OCI-LY1 (cell line): ENCODE measurements at regions not wholly inside any gene's neighbourhood (a gene's known extent, or its start where the extent isn't known, plus 50 kb on each side); places are given as distances from the start of the nearest gene placed in this dataset.

Source experiments
- H2AFZ ChIP-seq: fragments of 200-600 bp; sonication (generic), shearing (Covaris generic); 2 replicates; pipeline ENCODE4 v1.6.0; 2014; ENCODE audit warnings: antibody characterized with exemption, mild to moderate bottlenecking, low read length
- H3F3A ChIP-seq: fragments of 200-600 bp; sonication (generic), shearing (Covaris generic); 2 replicates; pipeline ENCODE4 v1.6.0; 2014; ENCODE audit warnings: mild to moderate bottlenecking, antibody characterized with exemption, low read length, moderate library complexity; ENCODE audit not compliant: insufficient read depth
- H3K27ac ChIP-seq: fragments of 200-600 bp; sonication (generic); 2 replicates; pipeline ENCODE4 v1.5.1; 2014; ENCODE audit warnings: low read length, mixed run types, mild to moderate bottlenecking, low read depth; ENCODE audit not compliant: poor library complexity, severe bottlenecking
- H3K27me3 ChIP-seq: fragments of 200-600 bp; sonication (generic); 2 replicates; pipeline ENCODE4 v1.6.0; 2014; ENCODE audit warnings: antibody characterized with exemption, mild to moderate bottlenecking, low read length, moderate library complexity; ENCODE audit not compliant: insufficient read depth
- H3K36me3 ChIP-seq: fragments of 200-600 bp; sonication (generic); 2 replicates; pipeline ENCODE4 v1.6.1; 2014; ENCODE audit warnings: mild to moderate bottlenecking, antibody characterized with exemption, low read length, moderate library complexity, mixed read lengths; ENCODE audit not compliant: insufficient read depth
- H3K4me1 ChIP-seq: fragments of 200-600 bp; sonication (generic); 2 replicates; pipeline ENCODE4 v1.5.1; 2014; ENCODE audit warnings: mild to moderate bottlenecking, low read length, moderate library complexity; ENCODE audit not compliant: insufficient read depth, severe bottlenecking
- H3K4me2 ChIP-seq: fragments of 200-600 bp; sonication (generic), shearing (Covaris generic); 2 replicates; pipeline ENCODE4 v1.6.1; 2014; ENCODE audit warnings: low read length
- H3K4me3 ChIP-seq: fragments of 200-600 bp; sonication (generic); 2 replicates; pipeline ENCODE4 v1.5.1; 2014; ENCODE audit warnings: low read length, low read depth, mild to moderate bottlenecking, mixed read lengths; ENCODE audit not compliant: poor library complexity, severe bottlenecking
- H3K79me2 ChIP-seq: fragments of 200-600 bp; shearing (Covaris generic); 2 replicates; pipeline ENCODE4 v1.6.1; 2016; ENCODE audit warnings: mixed run types, low read length, mixed read lengths; ENCODE audit not compliant: insufficient read depth
- H3K9ac ChIP-seq: fragments of 200-600 bp; sonication (generic), shearing (Covaris generic); 2 replicates; pipeline ENCODE4 v1.6.1; 2014; ENCODE audit warnings: mild to moderate bottlenecking, low read length, mixed read lengths
- H3K9me2 ChIP-seq: fragments of 200-600 bp; sonication (generic), shearing (Covaris generic); 2 replicates; pipeline ENCODE4 v1.6.1; 2014; ENCODE audit warnings: low read depth, mild to moderate bottlenecking, low read length, mixed read lengths
- H3K9me3 ChIP-seq: fragments of 200-600 bp; shearing (Covaris generic); 2 replicates; pipeline ENCODE4 v1.6.1; 2014; ENCODE audit warnings: low read length, mixed read lengths
- H4K20me1 ChIP-seq: fragments of 200-600 bp; sonication (generic), shearing (Covaris generic); 2 replicates; pipeline ENCODE4 v1.6.0; 2016; ENCODE audit warnings: mild to moderate bottlenecking, low read length; ENCODE audit not compliant: insufficient read depth
- EZH2 ChIP-seq: fragments of 200-600 bp; sonication (generic), shearing (Covaris generic); IDR thresholded peaks from 2 replicates; pipeline ENCODE4 v1.8.0; 2017; ENCODE audit warnings: borderline replicate concordance, mixed run types, mild to moderate bottlenecking, antibody characterized with exemption, low read length, moderate library complexity, mixed read lengths
- TF ChIP-seq, protein P1 (sequence below): fragments of 200-600 bp; sonication (generic), shearing (Covaris generic); IDR thresholded peaks from 2 replicates; pipeline ENCODE4 v1.5.1; 2017; ENCODE audit warnings: mild to moderate bottlenecking, antibody characterized with exemption, low read length, moderate library complexity, mixed read lengths

- Histone ChIP-seq H3K9me2 (no peaks in the 10 kb centered on the region), H3K9ac (no peak overlapping the region), H3K4me3 (no peak overlapping the region), H3K36me3 (no peaks in the 10 kb centered on the region), H3K4me1 (no peaks in the 10 kb centered on the region), H3K9me3 (peaks cover 5% of the 10 kb centered on the region; the same call in 1 of the 2 replicates), H3K27me3 (no peaks in the 10 kb centered on the region), H2AFZ (no peak overlapping the region), H3K79me2 (no peaks in the 10 kb centered on the region), H3K27ac (no peak overlapping the region), H4K20me1 (no peaks in the 10 kb centered on the region), H3K4me2 (no peak overlapping the region), H3F3A (no peaks in the 10 kb centered on the region)
- TF ChIP-seq, protein P1, sequence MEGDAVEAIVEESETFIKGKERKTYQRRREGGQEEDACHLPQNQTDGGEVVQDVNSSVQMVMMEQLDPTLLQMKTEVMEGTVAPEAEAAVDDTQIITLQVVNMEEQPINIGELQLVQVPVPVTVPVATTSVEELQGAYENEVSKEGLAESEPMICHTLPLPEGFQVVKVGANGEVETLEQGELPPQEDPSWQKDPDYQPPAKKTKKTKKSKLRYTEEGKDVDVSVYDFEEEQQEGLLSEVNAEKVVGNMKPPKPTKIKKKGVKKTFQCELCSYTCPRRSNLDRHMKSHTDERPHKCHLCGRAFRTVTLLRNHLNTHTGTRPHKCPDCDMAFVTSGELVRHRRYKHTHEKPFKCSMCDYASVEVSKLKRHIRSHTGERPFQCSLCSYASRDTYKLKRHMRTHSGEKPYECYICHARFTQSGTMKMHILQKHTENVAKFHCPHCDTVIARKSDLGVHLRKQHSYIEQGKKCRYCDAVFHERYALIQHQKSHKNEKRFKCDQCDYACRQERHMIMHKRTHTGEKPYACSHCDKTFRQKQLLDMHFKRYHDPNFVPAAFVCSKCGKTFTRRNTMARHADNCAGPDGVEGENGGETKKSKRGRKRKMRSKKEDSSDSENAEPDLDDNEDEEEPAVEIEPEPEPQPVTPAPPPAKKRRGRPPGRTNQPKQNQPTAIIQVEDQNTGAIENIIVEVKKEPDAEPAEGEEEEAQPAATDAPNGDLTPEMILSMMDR, result no peak
- no peak for TF ChIP-seq EZH2
These were observed 119.4 kb upstream of the CACUL1 start for GRCh38 chr10:118874171-118874570.

GRCh38 chr10:118875087-118875486 is 120.3 kb upstream of the CACUL1 start:
- Histone ChIP-seq H3K9me3 (peaks cover 5% of the 10 kb centered on the region; the same call in 1 of the 2 replicates), H3K9me2 (no peaks in the 10 kb centered on the region), H3F3A (no peaks in the 10 kb centered on the region), H3K27me3 (no peaks in the 10 kb centered on the region), H2AFZ (no peak overlapping the region), H3K4me1 (no peaks in the 10 kb centered on the region), H3K9ac (no peak overlapping the region), H3K4me2 (no peak overlapping the region), H3K79me2 (no peaks in the 10 kb centered on the region), H3K36me3 (no peaks in the 10 kb centered on the region), H3K27ac (no peak overlapping the region), H4K20me1 (no peaks in the 10 kb centered on the region), H3K4me3 (no peak overlapping the region)
- TF ChIP-seq EZH2, result no peak
- TF ChIP-seq, protein P1, result no peak

GRCh38 chr10:118882741-118883140 is 128.0 kb upstream of the CACUL1 start:
- Histone ChIP-seq H3K79me2 (no peaks in the 10 kb centered on the region), H2AFZ (no peak overlapping the region), H3K27me3 (no peaks in the 10 kb centered on the region), H3K27ac (no peak overlapping the region), H3K4me1 (no peaks in the 10 kb centered on the region), H3K9ac (no peak overlapping the region), H3K4me3 (no peak overlapping the region), H3K9me2 (no peaks in the 10 kb centered on the region), H4K20me1 (no peaks in the 10 kb centered on the region), H3K36me3 (no peaks in the 10 kb centered on the region), H3F3A (no peaks in the 10 kb centered on the region), H3K9me3 (no peaks in the 10 kb centered on the region), H3K4me2 (no peak overlapping the region)
- TF ChIP-seq, protein P1, result no peak
- no peak for TF ChIP-seq EZH2
